H1 (cell line): ENCODE measurements at regions not wholly inside any gene's neighbourhood (a gene's known extent, or its start where the extent isn't known, plus 50 kb on each side); places are given as distances from the start of the nearest gene placed in this dataset.

ENCODE experiments used
- CHD2 ChIP-seq: IDR thresholded peaks from 2 replicates; pipeline ENCODE4 v1.6.1; 2012; ENCODE audit warnings: low read length, improper control_type of control experiment
- EZH2 ChIP-seq: fragments of 200-600 bp; sonication (generic); IDR thresholded peaks from 2 replicates; pipeline ENCODE4 v1.7.1; 2012; ENCODE audit warnings: low read depth, mild to moderate bottlenecking, moderate library complexity, low read length, inconsistent platforms; ENCODE audit not compliant: severe bottlenecking
- JUND ChIP-seq: IDR thresholded peaks from 2 replicates; pipeline ENCODE4 v1.6.1; 2011; ENCODE audit warnings: mild to moderate bottlenecking, improper control_type of control experiment, low read length

DNA sequence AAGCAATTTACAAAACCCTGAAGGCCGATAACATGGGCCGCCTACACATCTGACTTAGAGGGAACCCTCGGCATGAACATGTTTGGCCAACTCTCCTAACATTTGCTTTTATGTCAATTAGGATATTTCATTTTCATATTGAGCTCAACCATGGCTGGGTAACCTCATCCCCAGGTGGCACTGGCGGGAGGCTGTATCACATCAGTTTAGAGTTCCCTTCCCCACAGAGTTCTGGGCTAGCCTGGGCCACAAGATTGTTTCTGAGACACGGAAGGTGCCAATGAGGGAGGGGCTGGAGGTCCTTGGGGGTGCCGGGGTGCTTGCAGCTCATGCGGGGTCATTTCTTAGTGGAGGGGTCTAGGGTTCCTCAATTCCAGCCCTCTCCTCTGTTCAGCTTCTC lies 386.5 kb upstream of the MKI67 start (continued):
- TF ChIP-seq CHD2: no peak
- TF ChIP-seq JUND: no peak
- TF ChIP-seq EZH2: no peak
